ENCODE measurements at regions not wholly inside any gene's neighbourhood (a gene's known extent, or its start where the extent isn't known, plus 50 kb on each side); places are given as distances from the start of the nearest gene placed in this dataset.

GRCh38 chr2:237268004-237268708 is 145.8 kb downstream of the COL6A3 start:
- no peak for TF ChIP-seq CTCF (IDR thresholded peaks at IDR 0.05; ENCODE audit: control insufficient read depth, insufficient read depth, low read depth, low read length, missing control alignments)
- no peak overlapping the region for H3K4me3 ChIP-seq (ENCODE audit: control insufficient read depth, low read depth, low read length)
- no peak for DNase-seq (ENCODE audit: low read depth)

GRCh38 chr2:237269138-237269875 is 144.7 kb downstream of the COL6A3 start:
- no peak for TF ChIP-seq CTCF (IDR thresholded peaks at IDR 0.05; ENCODE audit: control insufficient read depth, insufficient read depth, low read depth, low read length, missing control alignments)

GRCh38 chr2:237270520-237270919 is 143.4 kb downstream of the COL6A3 start:
- TF ChIP-seq CTCF (IDR thresholded peaks at IDR 0.05; ENCODE audit: control insufficient read depth, insufficient read depth, low read depth, low read length, missing control alignments) = no peak
- DNase-seq (ENCODE audit: low read depth) = no peak
- no peak overlapping the region for H3K4me3 ChIP-seq (ENCODE audit: control insufficient read depth, low read depth, low read length)

More at GRCh38 chr2:237269138-237269875, 144.7 kb downstream of the COL6A3 start:
- H3K4me3 ChIP-seq (ENCODE audit: control insufficient read depth, low read depth, low read length) = no peak overlapping the region
- no peak for DNase-seq (ENCODE audit: low read depth)

GRCh38 chr2:237271698-237272652 is 142.0 kb downstream of the COL6A3 start:
- DNase-seq (ENCODE audit: low read depth) = no peak
- no peak overlapping the region for H3K4me3 ChIP-seq (ENCODE audit: control insufficient read depth, low read depth, low read length)
- no peak for TF ChIP-seq CTCF (IDR thresholded peaks at IDR 0.05; ENCODE audit: control insufficient read depth, insufficient read depth, low read depth, low read length, missing control alignments)

Data from AG09309 (cell line).